SK-N-MC (cell line): ENCODE measurements at regions not wholly inside any gene's neighbourhood (a gene's known extent, or its start where the extent isn't known, plus 50 kb on each side); places are given as distances from the start of the nearest gene placed in this dataset.

Experiments used
- FOXP2 ChIP-seq: optimal IDR thresholded peaks from 2 replicates; pipeline ENCODE3; 2011; ENCODE audit warnings: mild to moderate bottlenecking, moderate library complexity; ENCODE audit not compliant: insufficient read depth; ENCODE audit errors: extremely low read length, control extremely low read depth
- POLR2AphosphoS5 ChIP-seq: IDR thresholded peaks from 2 replicates; pipeline ENCODE4 v1.6.1; 2012; ENCODE audit warnings: mild to moderate bottlenecking, low read depth, low read length, borderline replicate concordance

GRCh38 chr3:66139415-66139814 lies 81.4 kb upstream of the SLC25A26 start:
- TF ChIP-seq POLR2AphosphoS5 (no peak), FOXP2 (no peak)
